ENCODE measurements at regions not wholly inside any gene's neighbourhood (a gene's known extent, or its start where the extent isn't known, plus 50 kb on each side); places are given as distances from the start of the nearest gene placed in this dataset.

DNA sequence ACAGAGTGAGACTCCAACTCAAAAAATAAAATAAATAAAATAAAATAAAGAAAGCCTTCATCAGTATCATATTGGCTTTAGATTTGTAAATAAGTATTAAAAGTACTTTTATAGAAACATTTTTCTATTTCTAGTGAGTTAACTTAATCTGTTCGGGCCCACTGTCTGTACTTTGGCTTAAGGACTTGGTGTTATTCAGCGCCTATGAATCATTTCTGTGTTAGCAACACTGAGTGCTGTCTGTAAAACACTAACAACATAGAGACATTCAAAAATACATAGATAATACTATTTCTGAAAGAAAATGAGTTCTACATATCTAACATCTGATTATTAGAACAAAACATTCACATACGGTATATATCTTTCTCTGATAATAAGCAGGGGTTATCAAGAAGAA lies 221.5 kb upstream of the CDH19 start:
- no peak overlapping the region for H3K4me3 Mint-ChIP-seq
- CTCF ChIA-PET: no interaction called here
- no peak overlapping the region for H3K27ac Mint-ChIP-seq
- no peaks in the 10 kb centered on the region for H3K9me3 ChIP-seq
- no peaks in the 10 kb centered on the region for H3K27me3 ChIP-seq (replicated peaks in 1 of 2; ENCODE audit: control insufficient read depth in 2 of 2, extremely low read depth in 1 of 2, insufficient read depth in 2 of 2, low read length in 1 of 2)
- no peak for DNase-seq
- no peak overlapping the region for H3K4me3 ChIP-seq (ENCODE audit: control insufficient read depth in 1 of 2, extremely low read depth in 1 of 2, low read length in 1 of 2)
- ATAC-seq (replicated peaks in 1 of 4): no peak
- no peaks in the 10 kb centered on the region for H3K27me3 Mint-ChIP-seq
- POLR2A ChIA-PET: no interaction called here
- no peaks in the 10 kb centered on the region for H3K4me1 Mint-ChIP-seq
- H3K9me3 Mint-ChIP-seq: peaks cover 0 to 9% (median 0%) of the 10 kb centered on the region in 3 donors
- no peaks in the 10 kb centered on the region for H3K4me1 ChIP-seq (ENCODE audit: control insufficient read depth in 1 of 2, extremely low read depth in 1 of 2, insufficient read depth in 2 of 2, low read length in 2 of 2)
- H3K36me3 ChIP-seq (ENCODE audit: control insufficient read depth in 2 of 2, extremely low read depth in 1 of 2, insufficient read depth in 1 of 2, low read length in 1 of 2): no peaks in the 10 kb centered on the region
- H3K36me3 Mint-ChIP-seq: no peaks in the 10 kb centered on the region
- no CpG with 5 or more reads among the region's 3 CpGs for WGBS (ENCODE audit: insufficient coverage)
- H3K27ac ChIP-seq (ENCODE audit: low read length): no peak overlapping the region

- peaks cover 0 to 17% (median 6%) of the 10 kb centered on the region in 3 donors for H3K9me3 Mint-ChIP-seq
- no peak overlapping the region for H3K4me3 Mint-ChIP-seq
- no peak overlapping the region for H3K27ac ChIP-seq (ENCODE audit: low read length)
- no peaks in the 10 kb centered on the region for H3K4me1 ChIP-seq (ENCODE audit: control insufficient read depth in 1 of 2, extremely low read depth in 1 of 2, insufficient read depth in 2 of 2, low read length in 2 of 2)
- WGBS (ENCODE audit: insufficient coverage): no CpG with 5 or more reads among the region's 1 CpG
- H3K27ac Mint-ChIP-seq: no peak overlapping the region
- ChIA-PET CTCF (no interaction called here), POLR2A (no interaction called here)
- H3K4me3 ChIP-seq (ENCODE audit: control insufficient read depth in 1 of 2, extremely low read depth in 1 of 2, low read length in 1 of 2): no peak overlapping the region
- DNase-seq: no peak
- no peaks in the 10 kb centered on the region for H3K9me3 ChIP-seq
- no peaks in the 10 kb centered on the region for H3K27me3 ChIP-seq (replicated peaks in 1 of 2; ENCODE audit: control insufficient read depth in 2 of 2, extremely low read depth in 1 of 2, insufficient read depth in 2 of 2, low read length in 1 of 2)
- no peak for ATAC-seq (replicated peaks in 1 of 4)
- H3K36me3 ChIP-seq (ENCODE audit: control insufficient read depth in 2 of 2, extremely low read depth in 1 of 2, insufficient read depth in 1 of 2, low read length in 1 of 2): no peaks in the 10 kb centered on the region
- H3K27me3 Mint-ChIP-seq: no peaks in the 10 kb centered on the region
- H3K36me3 Mint-ChIP-seq: no peaks in the 10 kb centered on the region
- H3K4me1 Mint-ChIP-seq: no peaks in the 10 kb centered on the region
Observed at GRCh38 chr18:66819235-66819634, 215.3 kb upstream of the CDH19 start.

GRCh38 chr18:66813138-66813537 lies 209.2 kb upstream of the CDH19 start:
- H3K4me3 ChIP-seq (ENCODE audit: control insufficient read depth in 1 of 2, extremely low read depth in 1 of 2, low read length in 1 of 2): no peak overlapping the region
- no peaks in the 10 kb centered on the region for H3K4me1 ChIP-seq (ENCODE audit: control insufficient read depth in 1 of 2, extremely low read depth in 1 of 2, insufficient read depth in 2 of 2, low read length in 2 of 2)
- CTCF ChIA-PET: no interaction called here
- Mint-ChIP-seq H3K36me3 (no peaks in the 10 kb centered on the region), H3K4me3 (no peak overlapping the region), H3K27ac (no peak overlapping the region), H3K27me3 (no peaks in the 10 kb centered on the region), H3K4me1 (no peaks in the 10 kb centered on the region), H3K9me3 (peaks cover 0 to 15% (median 8%) of the 10 kb centered on the region in 3 donors)
- no peaks in the 10 kb centered on the region for H3K27me3 ChIP-seq (replicated peaks in 1 of 2; ENCODE audit: control insufficient read depth in 2 of 2, extremely low read depth in 1 of 2, insufficient read depth in 2 of 2, low read length in 1 of 2)
- ATAC-seq (replicated peaks in 1 of 4) (no peak), DNase-seq (no peak)
- H3K36me3 ChIP-seq (ENCODE audit: control insufficient read depth in 2 of 2, extremely low read depth in 1 of 2, insufficient read depth in 1 of 2, low read length in 1 of 2): no peaks in the 10 kb centered on the region
- H3K9me3 ChIP-seq: no peaks in the 10 kb centered on the region
- POLR2A ChIA-PET: no interaction called here
- no peak overlapping the region for H3K27ac ChIP-seq (ENCODE audit: low read length)

DNA sequence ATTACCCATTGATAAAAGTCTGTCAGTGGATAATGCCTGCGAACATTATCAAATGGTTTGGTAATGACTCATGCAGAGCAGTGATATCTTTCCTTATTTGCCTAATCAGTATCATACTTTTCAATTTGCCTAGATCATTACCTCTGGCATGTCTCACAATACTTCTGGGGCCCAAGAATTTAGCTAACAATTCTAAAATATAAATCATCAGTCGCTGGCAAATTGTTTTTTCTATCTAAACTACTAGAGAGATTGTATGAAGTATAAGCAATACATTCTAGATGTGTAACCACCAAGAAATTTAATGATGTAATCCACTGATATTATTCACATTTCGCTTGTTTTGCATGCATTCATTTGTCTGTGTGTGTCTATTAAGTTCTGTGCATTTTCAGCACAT lies 191.2 kb upstream of the CDH19 start:
- Mint-ChIP-seq H3K9me3 (no peaks in the 10 kb centered on the region), H3K4me3 (no peak overlapping the region), H3K27me3 (no peaks in the 10 kb centered on the region), H3K27ac (no peak overlapping the region), H3K36me3 (no peaks in the 10 kb centered on the region), H3K4me1 (no peaks in the 10 kb centered on the region)
- Histone ChIP-seq H3K4me3 (ENCODE audit: control insufficient read depth in 1 of 2, extremely low read depth in 1 of 2, low read length in 1 of 2) (no peak overlapping the region), H3K9me3 (no peaks in the 10 kb centered on the region), H3K4me1 (ENCODE audit: control insufficient read depth in 1 of 2, extremely low read depth in 1 of 2, insufficient read depth in 2 of 2, low read length in 2 of 2) (no peaks in the 10 kb centered on the region), H3K27ac (ENCODE audit: low read length) (no peak overlapping the region), H3K36me3 (ENCODE audit: control insufficient read depth in 2 of 2, extremely low read depth in 1 of 2, insufficient read depth in 1 of 2, low read length in 1 of 2) (no peaks in the 10 kb centered on the region), H3K27me3 (replicated peaks in 1 of 2; ENCODE audit: control insufficient read depth in 2 of 2, extremely low read depth in 1 of 2, insufficient read depth in 2 of 2, low read length in 1 of 2) (no peaks in the 10 kb centered on the region)
- no peak for DNase-seq
- CTCF ChIA-PET: no interaction called here
- ATAC-seq (replicated peaks in 1 of 4): no peak
- POLR2A ChIA-PET: no interaction called here
- no CpG with 5 or more reads among the region's 3 CpGs for WGBS (ENCODE audit: insufficient coverage)

- WGBS (ENCODE audit: insufficient coverage): 53% methylated on average over 2 of the region's 3 CpGs
- H3K27ac Mint-ChIP-seq: no peak overlapping the region
Observed at GRCh38 chr18:66792466-66792865, 188.6 kb upstream of the CDH19 start.

GRCh38 chr18:66780609-66781008 lies 176.7 kb upstream of the CDH19 start:
- no peaks in the 10 kb centered on the region for H3K4me1 ChIP-seq (ENCODE audit: control insufficient read depth in 1 of 2, extremely low read depth in 1 of 2, insufficient read depth in 2 of 2, low read length in 2 of 2)
- H3K4me3 Mint-ChIP-seq: no peak overlapping the region
- no peaks in the 10 kb centered on the region for H3K36me3 Mint-ChIP-seq
- H3K27ac Mint-ChIP-seq: no peak overlapping the region
- DNase-seq: no peak
- H3K9me3 Mint-ChIP-seq: peaks cover 0 to 9% (median 5%) of the 10 kb centered on the region in 3 donors
- H3K36me3 ChIP-seq (ENCODE audit: control insufficient read depth in 2 of 2, extremely low read depth in 1 of 2, insufficient read depth in 1 of 2, low read length in 1 of 2): no peaks in the 10 kb centered on the region
- POLR2A ChIA-PET: no interaction called here
- no peak overlapping the region for H3K27ac ChIP-seq (ENCODE audit: low read length)
- CTCF ChIA-PET: no interaction called here
- no peaks in the 10 kb centered on the region for H3K9me3 ChIP-seq
- no peak for ATAC-seq (replicated peaks in 1 of 4)
- no peaks in the 10 kb centered on the region for H3K27me3 Mint-ChIP-seq
- no peaks in the 10 kb centered on the region for H3K27me3 ChIP-seq (replicated peaks in 1 of 2; ENCODE audit: control insufficient read depth in 2 of 2, extremely low read depth in 1 of 2, insufficient read depth in 2 of 2, low read length in 1 of 2)
- no CpG with 5 or more reads among the region's 2 CpGs for WGBS (ENCODE audit: insufficient coverage)
- no peak overlapping the region for H3K4me3 ChIP-seq (ENCODE audit: control insufficient read depth in 1 of 2, extremely low read depth in 1 of 2, low read length in 1 of 2)
- H3K4me1 Mint-ChIP-seq: no peaks in the 10 kb centered on the region

More at GRCh38 chr18:66792466-66792865, 188.6 kb upstream of the CDH19 start:
- no peaks in the 10 kb centered on the region for H3K27me3 ChIP-seq (replicated peaks in 1 of 2; ENCODE audit: control insufficient read depth in 2 of 2, extremely low read depth in 1 of 2, insufficient read depth in 2 of 2, low read length in 1 of 2)
- ATAC-seq (replicated peaks in 1 of 4) (no peak), DNase-seq (no peak)
- Mint-ChIP-seq H3K36me3 (no peaks in the 10 kb centered on the region), H3K4me3 (no peak overlapping the region), H3K27me3 (no peaks in the 10 kb centered on the region), H3K9me3 (no peaks in the 10 kb centered on the region), H3K4me1 (no peaks in the 10 kb centered on the region)
- no peaks in the 10 kb centered on the region for H3K9me3 ChIP-seq
- H3K27ac ChIP-seq (ENCODE audit: low read length): no peak overlapping the region
- H3K36me3 ChIP-seq (ENCODE audit: control insufficient read depth in 2 of 2, extremely low read depth in 1 of 2, insufficient read depth in 1 of 2, low read length in 1 of 2): no peaks in the 10 kb centered on the region
- no peak overlapping the region for H3K4me3 ChIP-seq (ENCODE audit: control insufficient read depth in 1 of 2, extremely low read depth in 1 of 2, low read length in 1 of 2)
- no peaks in the 10 kb centered on the region for H3K4me1 ChIP-seq (ENCODE audit: control insufficient read depth in 1 of 2, extremely low read depth in 1 of 2, insufficient read depth in 2 of 2, low read length in 2 of 2)
- CTCF ChIA-PET: no interaction called here
- POLR2A ChIA-PET: no interaction called here

DNA sequence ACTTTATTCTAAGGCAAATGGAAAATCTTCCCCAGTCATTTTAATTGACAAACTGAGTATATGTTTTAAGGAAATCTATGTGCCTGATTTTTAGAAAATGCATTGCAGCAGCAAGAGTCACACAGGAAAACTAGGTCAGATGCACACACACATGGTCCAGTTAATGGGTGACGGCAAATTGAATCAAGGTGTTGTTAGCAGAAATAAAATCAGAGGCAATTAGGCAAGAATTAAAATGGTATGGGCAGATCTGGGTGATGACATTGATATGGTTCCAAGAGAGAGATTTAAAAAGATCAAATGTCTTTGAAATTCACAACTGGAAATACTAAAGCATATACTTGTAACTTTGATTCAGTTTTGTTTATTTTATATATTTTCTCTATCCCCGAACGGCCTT lies 174.2 kb upstream of the CDH19 start:
- Histone ChIP-seq H3K27me3 (replicated peaks in 1 of 2; ENCODE audit: control insufficient read depth in 2 of 2, extremely low read depth in 1 of 2, insufficient read depth in 2 of 2, low read length in 1 of 2) (no peaks in the 10 kb centered on the region), H3K4me3 (ENCODE audit: control insufficient read depth in 1 of 2, extremely low read depth in 1 of 2, low read length in 1 of 2) (no peak overlapping the region), H3K4me1 (ENCODE audit: control insufficient read depth in 1 of 2, extremely low read depth in 1 of 2, insufficient read depth in 2 of 2, low read length in 2 of 2) (no peaks in the 10 kb centered on the region), H3K27ac (ENCODE audit: low read length) (no peak overlapping the region), H3K36me3 (ENCODE audit: control insufficient read depth in 2 of 2, extremely low read depth in 1 of 2, insufficient read depth in 1 of 2, low read length in 1 of 2) (no peaks in the 10 kb centered on the region), H3K9me3 (no peaks in the 10 kb centered on the region)
- Mint-ChIP-seq H3K27me3 (no peaks in the 10 kb centered on the region), H3K9me3 (peaks cover 0 to 9% (median 6%) of the 10 kb centered on the region in 3 donors), H3K36me3 (no peaks in the 10 kb centered on the region), H3K4me1 (no peaks in the 10 kb centered on the region), H3K27ac (no peak overlapping the region), H3K4me3 (no peak overlapping the region)
- DNase-seq (no peak), ATAC-seq (replicated peaks in 1 of 4) (no peak)
- no CpG with 5 or more reads among the region's 3 CpGs for whole genome bisulfite sequencing (ENCODE audit: insufficient coverage)
- CTCF ChIA-PET: no interaction called here
- POLR2A ChIA-PET: no interaction called here

Measured in T-cell (primary cell).